ENCODE measurements at regions not wholly inside any gene's neighbourhood (a gene's known extent, or its start where the extent isn't known, plus 50 kb on each side); places are given as distances from the start of the nearest gene placed in this dataset.

DNA sequence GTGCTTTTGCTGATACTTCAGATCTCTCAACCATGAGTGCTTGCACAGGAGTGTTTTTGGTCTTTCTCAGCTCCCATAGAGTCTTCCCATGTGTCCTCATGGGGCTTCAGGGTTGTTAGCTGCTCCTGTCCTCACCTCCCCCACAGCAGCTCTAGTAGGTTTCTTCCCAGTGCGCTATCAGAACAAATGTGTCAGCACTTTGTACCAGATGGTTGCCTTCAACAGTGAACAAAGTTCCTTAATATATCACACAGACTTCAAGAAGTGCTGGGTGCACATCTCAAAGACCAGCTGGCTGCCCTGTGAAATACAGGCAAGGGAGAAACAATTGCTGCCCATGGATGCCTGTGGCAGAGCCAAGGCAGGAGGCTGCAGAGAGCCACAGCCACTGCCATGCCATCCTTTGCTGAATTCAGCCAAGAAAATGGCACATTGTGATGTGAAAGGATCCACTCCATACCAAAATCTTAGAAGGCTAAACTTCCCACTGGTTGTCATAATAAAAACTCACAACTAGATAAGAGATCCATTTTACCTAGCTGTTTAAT is 471.3 kb downstream of the C6orf118 start:
- no peaks in the 10 kb centered on the region for H3K27me3 ChIP-seq (ENCODE audit: low read depth)
- no peaks in the 10 kb centered on the region for H3K4me1 ChIP-seq
- no peaks in the 10 kb centered on the region for H3K36me3 ChIP-seq
- H3K4me3 ChIP-seq, result no peak overlapping the region
- DNase-seq, result no peak
- no peak overlapping the region for H3K27ac ChIP-seq (replicated peaks)
- intact Hi-C loops (cut with micrococcal nuclease), result no loop called here
- TF ChIP-seq, protein P1, sequence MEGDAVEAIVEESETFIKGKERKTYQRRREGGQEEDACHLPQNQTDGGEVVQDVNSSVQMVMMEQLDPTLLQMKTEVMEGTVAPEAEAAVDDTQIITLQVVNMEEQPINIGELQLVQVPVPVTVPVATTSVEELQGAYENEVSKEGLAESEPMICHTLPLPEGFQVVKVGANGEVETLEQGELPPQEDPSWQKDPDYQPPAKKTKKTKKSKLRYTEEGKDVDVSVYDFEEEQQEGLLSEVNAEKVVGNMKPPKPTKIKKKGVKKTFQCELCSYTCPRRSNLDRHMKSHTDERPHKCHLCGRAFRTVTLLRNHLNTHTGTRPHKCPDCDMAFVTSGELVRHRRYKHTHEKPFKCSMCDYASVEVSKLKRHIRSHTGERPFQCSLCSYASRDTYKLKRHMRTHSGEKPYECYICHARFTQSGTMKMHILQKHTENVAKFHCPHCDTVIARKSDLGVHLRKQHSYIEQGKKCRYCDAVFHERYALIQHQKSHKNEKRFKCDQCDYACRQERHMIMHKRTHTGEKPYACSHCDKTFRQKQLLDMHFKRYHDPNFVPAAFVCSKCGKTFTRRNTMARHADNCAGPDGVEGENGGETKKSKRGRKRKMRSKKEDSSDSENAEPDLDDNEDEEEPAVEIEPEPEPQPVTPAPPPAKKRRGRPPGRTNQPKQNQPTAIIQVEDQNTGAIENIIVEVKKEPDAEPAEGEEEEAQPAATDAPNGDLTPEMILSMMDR (IDR thresholded peaks at IDR 0.05; ENCODE audit: borderline replicate concordance), result no peak
- H3K9me3 ChIP-seq (replicated peaks), result peaks cover 19% of the 10 kb centered on the region

DNA sequence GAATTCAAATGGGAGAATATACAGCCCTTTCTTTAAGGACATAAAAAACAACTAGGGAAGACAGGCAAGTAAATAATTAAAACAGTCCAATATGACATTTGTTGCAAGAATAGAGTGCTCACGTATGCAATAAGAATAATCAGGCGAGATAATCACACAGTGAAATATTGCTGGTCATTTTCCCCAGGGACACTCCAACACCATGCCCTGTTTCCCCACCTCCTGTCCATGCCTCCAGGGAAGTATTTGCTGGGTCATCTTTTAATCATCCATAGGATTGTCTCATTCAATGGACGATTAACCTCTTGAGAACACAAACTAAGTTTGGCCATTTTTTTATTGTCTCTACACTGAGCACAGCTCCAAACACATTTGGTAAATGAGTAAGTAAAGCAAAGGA is 472.9 kb downstream of the C6orf118 start:
- Histone ChIP-seq H3K36me3 (no peaks in the 10 kb centered on the region), H3K9me3 (replicated peaks) (peaks cover 19% of the 10 kb centered on the region), H3K4me3 (no peak overlapping the region), H3K27me3 (ENCODE audit: low read depth) (no peaks in the 10 kb centered on the region), H3K27ac (replicated peaks) (no peak overlapping the region), H3K4me1 (no peaks in the 10 kb centered on the region)
- TF ChIP-seq, protein P1 (IDR thresholded peaks at IDR 0.05; ENCODE audit: borderline replicate concordance), result no peak
- DNase-seq, result no peak
- intact Hi-C loops (cut with micrococcal nuclease), result no loop called here

DNA sequence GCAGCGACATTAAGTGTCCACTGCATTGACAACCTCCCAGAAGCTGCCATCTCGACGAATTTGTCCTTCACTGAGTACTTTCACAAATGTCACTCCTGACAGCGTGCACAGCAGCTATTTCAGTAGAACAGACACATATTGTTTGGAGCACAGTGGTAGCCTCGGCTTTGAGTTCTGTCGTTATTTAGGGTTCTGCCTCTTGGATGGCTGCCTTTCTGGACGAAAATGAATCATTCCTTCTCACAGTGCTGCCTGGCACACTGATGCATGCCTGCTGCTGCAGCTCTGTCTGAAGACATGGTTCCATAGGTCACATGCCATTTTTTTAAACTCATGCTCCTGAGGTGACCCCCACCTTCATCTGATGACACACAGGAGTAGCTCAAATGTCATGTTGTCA is 477.0 kb downstream of the C6orf118 start:
- TF ChIP-seq, protein P1 (IDR thresholded peaks at IDR 0.05; ENCODE audit: borderline replicate concordance), result no peak
- Histone ChIP-seq H3K9me3 (replicated peaks) (peaks cover 6% of the 10 kb centered on the region), H3K4me3 (no peak overlapping the region), H3K4me1 (no peaks in the 10 kb centered on the region), H3K36me3 (no peaks in the 10 kb centered on the region), H3K27me3 (ENCODE audit: low read depth) (no peaks in the 10 kb centered on the region), H3K27ac (replicated peaks) (no peak overlapping the region)
- intact Hi-C loops (cut with micrococcal nuclease), result no loop called here
- no peak for DNase-seq

DNA sequence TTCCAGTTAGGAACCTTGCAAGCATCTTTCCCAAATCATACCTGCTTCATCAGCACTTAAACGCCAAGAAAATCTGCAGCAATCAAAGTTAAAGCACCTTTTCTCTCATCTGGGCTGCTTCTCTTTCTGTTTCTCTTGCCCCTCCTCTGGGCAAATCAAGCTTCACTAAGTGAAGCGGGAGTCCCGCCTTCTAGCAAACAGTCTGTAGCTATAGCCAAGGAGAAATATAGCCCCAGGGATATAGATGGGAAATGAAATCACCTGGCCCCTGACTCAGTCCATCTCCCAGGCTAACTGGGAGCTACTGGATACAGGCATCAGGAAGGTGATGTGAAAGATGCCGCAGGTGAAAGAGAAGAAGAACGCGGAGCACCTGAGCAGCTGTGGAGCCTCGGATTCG is 481.9 kb downstream of the C6orf118 start:
- Histone ChIP-seq H3K27me3 (ENCODE audit: low read depth) (no peaks in the 10 kb centered on the region), H3K27ac (replicated peaks) (no peak overlapping the region), H3K9me3 (replicated peaks) (no peaks in the 10 kb centered on the region), H3K4me3 (no peak overlapping the region), H3K36me3 (no peaks in the 10 kb centered on the region), H3K4me1 (no peaks in the 10 kb centered on the region)
- DNase-seq, result no peak
- intact Hi-C loops (cut with micrococcal nuclease), result no loop called here
- TF ChIP-seq, protein P1 (IDR thresholded peaks at IDR 0.05; ENCODE audit: borderline replicate concordance), result no peak

DNA sequence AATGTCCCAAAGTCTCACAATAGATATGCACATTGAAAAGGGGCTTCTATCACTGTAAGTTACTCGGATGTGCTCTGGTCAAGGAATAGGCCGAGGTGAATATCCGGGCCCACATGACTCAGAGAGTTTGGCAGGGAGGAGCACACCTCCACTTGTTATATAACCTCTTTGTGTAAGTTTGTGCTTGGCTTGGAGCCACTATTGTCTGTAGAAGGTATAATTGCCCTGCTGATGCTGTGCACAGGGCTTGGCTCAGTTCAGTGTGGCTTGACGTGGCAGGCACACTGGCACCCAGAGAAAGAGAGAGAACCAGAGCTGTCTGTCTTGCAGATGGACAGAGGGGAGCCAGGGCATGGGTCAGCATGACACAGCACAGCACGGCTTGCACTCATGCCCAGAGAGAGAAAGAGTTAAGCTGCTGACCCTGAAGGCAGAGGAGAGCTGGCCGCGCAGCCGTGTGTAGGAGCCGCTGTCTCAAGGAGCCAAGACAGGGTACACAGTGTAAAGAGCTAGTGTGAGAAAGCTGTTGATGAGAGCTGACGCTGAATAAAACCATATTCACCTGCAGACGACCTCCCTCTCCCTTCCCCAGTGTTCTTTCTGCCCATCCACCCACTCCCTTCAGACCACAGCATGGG is 482.5 kb downstream of the C6orf118 start:
- Histone ChIP-seq H3K9me3 (replicated peaks) (no peaks in the 10 kb centered on the region), H3K4me3 (no peak overlapping the region), H3K27ac (replicated peaks) (no peak overlapping the region), H3K4me1 (no peaks in the 10 kb centered on the region), H3K27me3 (ENCODE audit: low read depth) (no peaks in the 10 kb centered on the region), H3K36me3 (no peaks in the 10 kb centered on the region)
- no peak for DNase-seq
- intact Hi-C loops (cut with micrococcal nuclease), result no loop called here
- TF ChIP-seq, protein P1 (IDR thresholded peaks at IDR 0.05; ENCODE audit: borderline replicate concordance), result no peak

Data from left ventricle myocardium inferior (tissue), 1 donor.